ENCODE measurements at regions not wholly inside any gene's neighbourhood (a gene's known extent, or its start where the extent isn't known, plus 50 kb on each side); places are given as distances from the start of the nearest gene placed in this dataset.

DNA sequence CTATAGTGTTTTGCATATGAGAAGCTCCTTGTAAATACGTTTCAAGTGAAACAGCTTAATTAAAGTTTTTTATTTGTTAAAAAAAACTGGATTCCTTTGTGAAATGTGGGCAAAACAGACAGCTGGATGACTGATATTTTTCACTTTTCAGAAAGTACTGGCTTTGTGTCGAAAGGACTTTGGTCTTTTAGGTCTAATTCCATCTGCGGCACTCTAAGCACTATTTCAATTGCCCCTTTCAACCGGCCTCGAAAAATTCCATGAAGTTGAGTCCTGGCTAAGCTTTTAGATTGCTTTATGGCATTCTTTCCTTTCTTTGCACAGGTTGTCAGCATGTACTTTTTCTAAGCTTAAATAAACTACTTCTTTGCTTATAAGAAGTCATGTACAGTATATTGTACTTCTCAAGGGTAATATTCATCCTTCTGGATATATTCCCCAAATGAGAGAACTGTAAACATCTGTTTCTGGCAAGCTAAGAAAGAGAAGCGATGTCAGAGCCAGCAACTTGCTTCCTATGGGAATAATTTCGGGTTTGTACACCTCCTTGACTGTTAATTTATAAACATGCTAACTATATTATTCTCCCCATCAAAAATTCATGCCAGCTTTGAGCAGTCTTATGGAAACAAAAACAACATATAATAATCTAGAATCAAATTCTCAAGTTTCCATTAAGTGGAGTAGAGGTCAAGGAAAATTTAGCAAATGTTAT, 611.3 kb downstream of the ETNK1 start:
- Histone ChIP-seq H4K20me1 (ENCODE audit: insufficient read depth, low read length) (no peaks in the 10 kb centered on the region), H3K4me3 (ENCODE audit: insufficient read depth, low read length) (no peak overlapping the region), H3K27me3 (ENCODE audit: insufficient read depth, low read length) (no peaks in the 10 kb centered on the region), H3K4me2 (ENCODE audit: insufficient read depth, low read length) (no peak overlapping the region), H3K9me3 (ENCODE audit: low read depth, low read length) (no peaks in the 10 kb centered on the region), H3K4me1 (ENCODE audit: insufficient read depth, low read length) (no peaks in the 10 kb centered on the region), H3K36me3 (ENCODE audit: insufficient read depth, low read length) (no peaks in the 10 kb centered on the region), H3K27ac (ENCODE audit: low read depth, low read length) (no peak overlapping the region), H2AFZ (ENCODE audit: low read length) (no peak overlapping the region), H3K79me2 (ENCODE audit: insufficient read depth, low read length) (no peaks in the 10 kb centered on the region)
- DNase-seq (ENCODE audit: insufficient read length, low spot score, missing footprints), result peak; percentile 5
- TF ChIP-seq, protein P1, sequence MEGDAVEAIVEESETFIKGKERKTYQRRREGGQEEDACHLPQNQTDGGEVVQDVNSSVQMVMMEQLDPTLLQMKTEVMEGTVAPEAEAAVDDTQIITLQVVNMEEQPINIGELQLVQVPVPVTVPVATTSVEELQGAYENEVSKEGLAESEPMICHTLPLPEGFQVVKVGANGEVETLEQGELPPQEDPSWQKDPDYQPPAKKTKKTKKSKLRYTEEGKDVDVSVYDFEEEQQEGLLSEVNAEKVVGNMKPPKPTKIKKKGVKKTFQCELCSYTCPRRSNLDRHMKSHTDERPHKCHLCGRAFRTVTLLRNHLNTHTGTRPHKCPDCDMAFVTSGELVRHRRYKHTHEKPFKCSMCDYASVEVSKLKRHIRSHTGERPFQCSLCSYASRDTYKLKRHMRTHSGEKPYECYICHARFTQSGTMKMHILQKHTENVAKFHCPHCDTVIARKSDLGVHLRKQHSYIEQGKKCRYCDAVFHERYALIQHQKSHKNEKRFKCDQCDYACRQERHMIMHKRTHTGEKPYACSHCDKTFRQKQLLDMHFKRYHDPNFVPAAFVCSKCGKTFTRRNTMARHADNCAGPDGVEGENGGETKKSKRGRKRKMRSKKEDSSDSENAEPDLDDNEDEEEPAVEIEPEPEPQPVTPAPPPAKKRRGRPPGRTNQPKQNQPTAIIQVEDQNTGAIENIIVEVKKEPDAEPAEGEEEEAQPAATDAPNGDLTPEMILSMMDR (IDR thresholded peaks at IDR 0.05; ENCODE audit: extremely low read depth, low read depth, low read length), result no peak

DNA sequence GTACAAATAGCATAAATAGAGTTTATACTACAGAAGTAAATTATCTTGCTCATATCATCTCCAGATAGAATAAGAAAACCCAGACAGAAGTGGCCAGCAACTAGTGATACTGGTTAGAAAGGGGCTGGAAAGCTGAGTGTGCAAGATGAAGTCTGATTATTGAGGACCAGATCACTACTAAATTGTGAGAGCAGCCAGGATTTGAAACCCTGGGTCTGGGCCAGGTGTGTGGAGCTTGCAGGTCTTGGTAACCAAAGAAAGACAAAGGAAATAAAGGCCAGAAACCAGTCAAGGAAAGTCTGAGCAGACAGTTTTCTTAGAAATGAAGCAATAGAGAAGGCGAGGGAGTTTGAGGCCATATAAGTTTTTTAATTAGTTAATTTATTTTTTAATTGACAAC, 611.8 kb downstream of the ETNK1 start:
- Histone ChIP-seq H3K36me3 (ENCODE audit: insufficient read depth, low read length) (no peaks in the 10 kb centered on the region), H4K20me1 (ENCODE audit: insufficient read depth, low read length) (no peaks in the 10 kb centered on the region), H2AFZ (ENCODE audit: low read length) (no peak overlapping the region), H3K4me3 (ENCODE audit: insufficient read depth, low read length) (no peak overlapping the region), H3K4me1 (ENCODE audit: insufficient read depth, low read length) (no peaks in the 10 kb centered on the region), H3K79me2 (ENCODE audit: insufficient read depth, low read length) (no peaks in the 10 kb centered on the region), H3K27me3 (ENCODE audit: insufficient read depth, low read length) (no peaks in the 10 kb centered on the region), H3K9me3 (ENCODE audit: low read depth, low read length) (no peaks in the 10 kb centered on the region), H3K4me2 (ENCODE audit: insufficient read depth, low read length) (no peak overlapping the region), H3K27ac (ENCODE audit: low read depth, low read length) (no peak overlapping the region)
- DNase-seq (ENCODE audit: insufficient read length, low spot score, missing footprints), result no peak
- TF ChIP-seq, protein P1 (IDR thresholded peaks at IDR 0.05; ENCODE audit: extremely low read depth, low read depth, low read length), result no peak

- TF ChIP-seq, protein P1 (IDR thresholded peaks at IDR 0.05; ENCODE audit: extremely low read depth, low read depth, low read length), result no peak
- H3K4me2 ChIP-seq (ENCODE audit: insufficient read depth, low read length), result no peak overlapping the region
- no peak overlapping the region for H3K4me3 ChIP-seq (ENCODE audit: insufficient read depth, low read length)
- H3K4me1 ChIP-seq (ENCODE audit: insufficient read depth, low read length), result no peaks in the 10 kb centered on the region
- no peaks in the 10 kb centered on the region for H3K27me3 ChIP-seq (ENCODE audit: insufficient read depth, low read length)
- H4K20me1 ChIP-seq (ENCODE audit: insufficient read depth, low read length), result no peaks in the 10 kb centered on the region
- no peak overlapping the region for H2AFZ ChIP-seq (ENCODE audit: low read length)
- no peak for DNase-seq (ENCODE audit: insufficient read length, low spot score, missing footprints)
- no peaks in the 10 kb centered on the region for H3K36me3 ChIP-seq (ENCODE audit: insufficient read depth, low read length)
- no peaks in the 10 kb centered on the region for H3K9me3 ChIP-seq (ENCODE audit: low read depth, low read length)
- H3K27ac ChIP-seq (ENCODE audit: low read depth, low read length), result no peak overlapping the region
- no peaks in the 10 kb centered on the region for H3K79me2 ChIP-seq (ENCODE audit: insufficient read depth, low read length)
Observed at GRCh38 chr12:23238190-23238589, 613.2 kb downstream of the ETNK1 start.

DNA sequence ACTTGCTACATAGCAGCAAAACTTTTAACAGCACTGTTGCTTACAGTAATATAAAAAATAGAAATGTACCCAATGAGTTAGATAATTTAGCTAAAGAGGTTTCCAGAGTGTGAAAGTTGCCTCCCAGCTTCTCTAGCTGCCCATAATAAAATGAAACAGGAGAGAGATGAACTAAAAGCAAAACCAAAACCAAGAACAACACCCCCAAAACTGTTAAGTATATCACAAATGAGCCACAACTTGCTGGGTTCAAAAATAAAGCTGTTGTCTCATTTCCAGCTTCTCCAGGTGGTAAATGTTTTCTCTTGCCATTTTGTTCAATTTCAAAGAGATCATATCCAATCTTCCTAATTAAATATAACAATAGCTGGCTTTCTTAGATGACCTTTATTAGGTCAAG, 614.0 kb downstream of the ETNK1 start:
- no peaks in the 10 kb centered on the region for H3K9me3 ChIP-seq (ENCODE audit: low read depth, low read length)
- H3K4me2 ChIP-seq (ENCODE audit: insufficient read depth, low read length), result no peak overlapping the region
- no peaks in the 10 kb centered on the region for H3K27me3 ChIP-seq (ENCODE audit: insufficient read depth, low read length)
- H3K79me2 ChIP-seq (ENCODE audit: insufficient read depth, low read length), result no peaks in the 10 kb centered on the region
- no peak overlapping the region for H3K27ac ChIP-seq (ENCODE audit: low read depth, low read length)
- no peaks in the 10 kb centered on the region for H4K20me1 ChIP-seq (ENCODE audit: insufficient read depth, low read length)
- H3K36me3 ChIP-seq (ENCODE audit: insufficient read depth, low read length), result no peaks in the 10 kb centered on the region
- no peak overlapping the region for H3K4me3 ChIP-seq (ENCODE audit: insufficient read depth, low read length)
- H3K4me1 ChIP-seq (ENCODE audit: insufficient read depth, low read length), result no peaks in the 10 kb centered on the region
- no peak for DNase-seq (ENCODE audit: insufficient read length, low spot score, missing footprints)
- no peak overlapping the region for H2AFZ ChIP-seq (ENCODE audit: low read length)
- TF ChIP-seq, protein P1 (IDR thresholded peaks at IDR 0.05; ENCODE audit: extremely low read depth, low read depth, low read length), result no peak

Data from osteoblast (primary cell).